ENCODE measurements at regions not wholly inside any gene's neighbourhood (a gene's known extent, or its start where the extent isn't known, plus 50 kb on each side); places are given as distances from the start of the nearest gene placed in this dataset.

- Histone ChIP-seq H3K4me1 (ENCODE audit: control insufficient read depth in 1 of 2, insufficient read depth in 2 of 2, low read length in 2 of 2) (no peaks in the 10 kb centered on the region), H3K4me2 (replicated peaks; ENCODE audit: extremely low read depth, low read length, poor library complexity, severe bottlenecking) (no peak overlapping the region), H3K9me3 (replicated peaks in 1 of 2; ENCODE audit: control insufficient read depth in 1 of 2, insufficient read depth in 1 of 2, low read length in 2 of 2) (no peaks in the 10 kb centered on the region), H2AFZ (ENCODE audit: insufficient read depth, low read depth, low read length, poor library complexity, severe bottlenecking) (no peak overlapping the region), H3K4me3 (replicated peaks in 1 of 3; ENCODE audit: low read depth in 2 of 3, low read length in 3 of 3) (no peak overlapping the region), H3K36me3 (replicated peaks in 1 of 2; ENCODE audit: control insufficient read depth in 1 of 2, insufficient read depth in 2 of 2, low read length in 2 of 2) (no peaks in the 10 kb centered on the region), H4K20me1 (ENCODE audit: insufficient read depth, low read length) (no peaks in the 10 kb centered on the region), H3K79me2 (ENCODE audit: insufficient read depth, low read length) (no peaks in the 10 kb centered on the region), H3K27ac (ENCODE audit: low read depth in 1 of 2, low read length in 2 of 2) (no peak overlapping the region), H3K27me3 (ENCODE audit: control insufficient read depth in 2 of 2, insufficient read depth in 2 of 2, low read length in 2 of 2) (peaks cover 0 to 2% of the 10 kb centered on the region in 2 donors), H3K9ac (ENCODE audit: insufficient read depth, low read length, poor library complexity, severe bottlenecking) (no peak overlapping the region)
- peaks cover 0 to 1% (median 0%) of the 10 kb centered on the region in 7 donors for H3K9me3 Mint-ChIP-seq
- WGBS (ENCODE audit: insufficient coverage): 100% methylated on average over 2 of the region's 4 CpGs
- intact Hi-C loops (cut with micrococcal nuclease): no loop called here
- no peak for TF ChIP-seq CTCF (IDR thresholded peaks at IDR 0.05)
- H3K27ac Mint-ChIP-seq: no peak overlapping the region
- H3K4me3 Mint-ChIP-seq: no peak overlapping the region
- H3K4me1 Mint-ChIP-seq: no peaks in the 10 kb centered on the region
- DNase-seq: no peak
- peaks cover 2 to 5% (median 4%) of the 10 kb centered on the region in 3 donors for H3K27me3 Mint-ChIP-seq (ENCODE audit: low read depth in 3 of 3)
- no peaks in the 10 kb centered on the region for H3K36me3 Mint-ChIP-seq
Observed at GRCh38 chrX:25166546-25166945, 150.8 kb upstream of the ARX start.

- no peak overlapping the region for H3K4me3 ChIP-seq (replicated peaks in 1 of 3; ENCODE audit: low read depth in 2 of 3, low read length in 3 of 3)
- no peaks in the 10 kb centered on the region for H3K4me1 ChIP-seq (ENCODE audit: control insufficient read depth in 1 of 2, insufficient read depth in 2 of 2, low read length in 2 of 2)
- no peak for DNase-seq
- no peak overlapping the region for H3K27ac ChIP-seq (ENCODE audit: low read depth in 1 of 2, low read length in 2 of 2)
- H2AFZ ChIP-seq (ENCODE audit: insufficient read depth, low read depth, low read length, poor library complexity, severe bottlenecking): no peak overlapping the region
- WGBS (ENCODE audit: insufficient coverage): no CpG with 5 or more reads among the region's 4 CpGs
- peaks cover 0 to 1% (median 0%) of the 10 kb centered on the region in 7 donors for H3K9me3 Mint-ChIP-seq
- H3K4me3 Mint-ChIP-seq: no peak overlapping the region
- H3K27me3 Mint-ChIP-seq (ENCODE audit: low read depth in 3 of 3): peaks cover 2 to 6% (median 4%) of the 10 kb centered on the region in 3 donors
- no peak for TF ChIP-seq CTCF (IDR thresholded peaks at IDR 0.05)
- H3K27ac Mint-ChIP-seq: no peak overlapping the region
- no peaks in the 10 kb centered on the region for H3K4me1 Mint-ChIP-seq
- no peaks in the 10 kb centered on the region for H3K36me3 ChIP-seq (replicated peaks in 1 of 2; ENCODE audit: control insufficient read depth in 1 of 2, insufficient read depth in 2 of 2, low read length in 2 of 2)
- intact Hi-C loops (cut with micrococcal nuclease): no loop called here
- H3K79me2 ChIP-seq (ENCODE audit: insufficient read depth, low read length): no peaks in the 10 kb centered on the region
- H3K9ac ChIP-seq (ENCODE audit: insufficient read depth, low read length, poor library complexity, severe bottlenecking): no peak overlapping the region
- H4K20me1 ChIP-seq (ENCODE audit: insufficient read depth, low read length): no peaks in the 10 kb centered on the region
- peaks cover 0 to 2% of the 10 kb centered on the region in 2 donors for H3K27me3 ChIP-seq (ENCODE audit: control insufficient read depth in 2 of 2, insufficient read depth in 2 of 2, low read length in 2 of 2)
- no peaks in the 10 kb centered on the region for H3K36me3 Mint-ChIP-seq
- no peaks in the 10 kb centered on the region for H3K9me3 ChIP-seq (replicated peaks in 1 of 2; ENCODE audit: control insufficient read depth in 1 of 2, insufficient read depth in 1 of 2, low read length in 2 of 2)
- no peak overlapping the region for H3K4me2 ChIP-seq (replicated peaks; ENCODE audit: extremely low read depth, low read length, poor library complexity, severe bottlenecking)
Observed at GRCh38 chrX:25166145-25166544, 150.4 kb upstream of the ARX start.

Data from CD14-positive monocyte (primary cell).